Neural cell (in vitro differentiated cells): ENCODE measurements at regions not wholly inside any gene's neighbourhood (a gene's known extent, or its start where the extent isn't known, plus 50 kb on each side); places are given as distances from the start of the nearest gene placed in this dataset.

Experiments
- H2AFZ ChIP-seq: fragments of 200-600, 300-800 bp; sonication (generic), shearing (Covaris generic); 2 replicates; pipeline ENCODE4 v1.6.0; 2014; ENCODE audit warnings: low read depth, mild to moderate bottlenecking, antibody characterized with exemption, low read length, moderate library complexity
- H3F3A ChIP-seq: fragments of 200-600 bp; shearing (Covaris generic); 2 replicates; pipeline ENCODE4 v1.6.1; 2016; ENCODE audit warnings: mild to moderate bottlenecking, moderate library complexity, mixed read lengths, antibody characterized with exemption, low read length; ENCODE audit not compliant: insufficient read depth, poor library complexity, severe bottlenecking
- H3K27ac ChIP-seq: fragments of 200-600, 300-800 bp; sonication (generic), shearing (Covaris generic); 2 replicates; pipeline ENCODE4 v1.5.1; 2014; ENCODE audit warnings: mild to moderate bottlenecking, low read length, moderate library complexity
- H3K27me3 ChIP-seq: fragments of 300-800, 200-600 bp; sonication (generic), shearing (Covaris generic); 2 replicates; pipeline ENCODE4 v1.6.0; 2014; ENCODE audit warnings: mild to moderate bottlenecking, low read depth, low read length, moderate library complexity; ENCODE audit not compliant: insufficient read depth
- H3K36me3 ChIP-seq: fragments of 300-800, 200-600 bp; sonication (generic), shearing (Covaris generic); 2 replicates; pipeline ENCODE4 v1.5.1; 2014; ENCODE audit warnings: mild to moderate bottlenecking, antibody characterized with exemption, low read length, moderate library complexity; ENCODE audit not compliant: insufficient read depth
- H3K4me2 ChIP-seq: fragments of 300-800, 200-600 bp; sonication (generic), shearing (Covaris generic); 2 replicates; pipeline ENCODE4 v1.6.0; 2014; ENCODE audit warnings: mild to moderate bottlenecking, low read length
- H3K4me3 ChIP-seq: fragments of 300-800, 200-600 bp; sonication (generic), shearing (Covaris generic); 2 replicates; pipeline ENCODE4 v1.5.1; 2014; ENCODE audit warnings: mild to moderate bottlenecking, low read length, moderate library complexity
- H3K79me2 ChIP-seq: fragments of 200-600 bp; shearing (Covaris generic); replicated peaks from 2 replicates; pipeline ENCODE4 v1.6.0; 2014; ENCODE audit warnings: mild to moderate bottlenecking, low read length, moderate library complexity; ENCODE audit not compliant: insufficient read depth
- H3K9ac ChIP-seq: fragments of 300-800, 200-600 bp; sonication (generic), shearing (Covaris generic); 2 replicates; pipeline ENCODE4 v1.6.1; 2016; ENCODE audit warnings: mild to moderate bottlenecking, low read length, mixed read lengths
- H3K9me2 ChIP-seq: fragments of 200-600 bp; shearing (Covaris generic); 2 replicates; pipeline ENCODE4 v1.6.1; 2016; ENCODE audit warnings: mild to moderate bottlenecking, low read length, mixed read lengths; ENCODE audit not compliant: insufficient read depth
- H3K9me3 ChIP-seq: fragments of 200-600, 300-800 bp; sonication (generic), shearing (Covaris generic); 2 replicates; pipeline ENCODE4 v1.6.1; 2016; ENCODE audit warnings: mild to moderate bottlenecking, mixed run types, low read length, moderate library complexity, mixed read lengths
- H4K20me1 ChIP-seq: fragments of 200-600 bp; shearing (Covaris generic); 2 replicates; pipeline ENCODE4 v1.6.1; 2016; ENCODE audit warnings: mild to moderate bottlenecking, mixed run types; ENCODE audit not compliant: insufficient read depth
- CTCF ChIP-seq: fragments of 450-650 bp; IDR thresholded peaks from 2 replicates; pipeline ENCODE4 v1.5.1; 2014; ENCODE audit warnings: antibody characterized with exemption, mild to moderate bottlenecking, moderate library complexity; ENCODE audit not compliant: poor library complexity, severe bottlenecking
- EP300 ChIP-seq: fragments of 450-650 bp; conservative IDR thresholded peaks from 2 replicates; pipeline ENCODE4 v1.6.1; 2014; ENCODE audit warnings: antibody characterized with exemption, mild to moderate bottlenecking, moderate library complexity; ENCODE audit not compliant: poor library complexity, severe bottlenecking
- EZH2 ChIP-seq: fragments of 200-600, 300-800 bp; shearing (Covaris generic), sonication (generic); IDR thresholded peaks from 2 replicates; pipeline ENCODE4 v1.6.1; 2014; ENCODE audit warnings: antibody characterized with exemption, low read length, borderline replicate concordance, mild to moderate bottlenecking; ENCODE audit not compliant: insufficient read depth, poor library complexity, severe bottlenecking
- MXI1 ChIP-seq: fragments of 450-650 bp; conservative IDR thresholded peaks from 2 replicates; pipeline ENCODE4 v1.6.1; 2014; ENCODE audit warnings: antibody characterized with exemption, mild to moderate bottlenecking; ENCODE audit not compliant: poor library complexity, severe bottlenecking
- POLR2AphosphoS5 ChIP-seq: IDR thresholded peaks from 2 replicates; pipeline ENCODE4 v1.6.1; 2012
- RAD21 ChIP-seq: fragments of 450-650 bp; conservative IDR thresholded peaks from 2 replicates; pipeline ENCODE4 v1.6.1; 2014; ENCODE audit warnings: antibody characterized with exemption, mild to moderate bottlenecking, moderate library complexity
- REST ChIP-seq: IDR thresholded peaks from 2 replicates; pipeline ENCODE4 v1.6.1; 2012; ENCODE audit warnings: borderline replicate concordance
- SMC3 ChIP-seq: fragments of 450-650 bp; conservative IDR thresholded peaks from 2 replicates; pipeline ENCODE4 v1.6.1; 2014; ENCODE audit warnings: antibody characterized with exemption, mild to moderate bottlenecking, moderate library complexity; ENCODE audit not compliant: poor library complexity
- TAF1 ChIP-seq: IDR thresholded peaks from 2 replicates; pipeline ENCODE4 v1.6.1; 2012; ENCODE audit warnings: low read depth

GRCh38 chr2:40584432-40584831 is 132.5 kb upstream of the SLC8A1 start:
- Histone ChIP-seq H3K4me3 (no peak overlapping the region), H3K36me3 (no peaks in the 10 kb centered on the region), H3K79me2 (no peaks in the 10 kb centered on the region), H4K20me1 (no peaks in the 10 kb centered on the region), H3K27ac (no peak overlapping the region), H3K27me3 (no peaks in the 10 kb centered on the region), H3K4me2 (no peak overlapping the region), H2AFZ (no peak overlapping the region), H3F3A (no peaks in the 10 kb centered on the region), H3K9me3 (no peaks in the 10 kb centered on the region), H3K9ac (no peak overlapping the region), H3K9me2 (no peaks in the 10 kb centered on the region)
- no peak for TF ChIP-seq REST
- no peak for TF ChIP-seq CTCF

DNA sequence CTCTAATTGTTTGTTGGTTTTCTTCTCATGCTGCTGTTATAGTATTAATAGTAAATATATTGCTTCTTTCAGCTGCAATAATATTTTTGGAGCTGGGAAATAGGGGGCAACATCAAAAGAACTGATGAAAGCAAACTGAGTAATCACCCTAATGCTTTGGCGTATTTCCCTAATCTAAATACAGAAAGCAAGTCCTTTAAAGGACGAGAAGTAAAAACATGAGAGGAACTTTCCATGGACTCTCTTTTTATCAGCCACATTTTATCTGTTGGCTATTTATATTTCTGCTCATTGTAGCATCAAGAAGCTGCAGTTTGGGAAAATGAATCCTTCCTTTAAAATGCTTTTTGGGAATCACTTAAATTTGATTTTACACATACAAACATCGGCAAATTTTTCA is 139.9 kb upstream of the SLC8A1 start:
- H3K9ac ChIP-seq, result no peak overlapping the region
- no peak overlapping the region for H2AFZ ChIP-seq
- H3K4me2 ChIP-seq, result no peak overlapping the region
- no peak overlapping the region for H3K27ac ChIP-seq
- H3K27me3 ChIP-seq, result no peaks in the 10 kb centered on the region
- no peak overlapping the region for H3K4me3 ChIP-seq
- no peaks in the 10 kb centered on the region for H3F3A ChIP-seq
- no peaks in the 10 kb centered on the region for H3K79me2 ChIP-seq
- TF ChIP-seq SMC3 (no peak), EZH2 (no peak), POLR2AphosphoS5 (no peak), MXI1 (no peak), REST (no peak), TAF1 (no peak), EP300 (no peak), RAD21 (no peak)
- no peaks in the 10 kb centered on the region for H3K36me3 ChIP-seq
- H3K9me3 ChIP-seq, result no peaks in the 10 kb centered on the region
- no peaks in the 10 kb centered on the region for H4K20me1 ChIP-seq
- no peaks in the 10 kb centered on the region for H3K9me2 ChIP-seq
